DMS79 treated with DMSO at 0.1 percent for 48 hours (cell line): ENCODE measurements at regions not wholly inside any gene's neighbourhood (a gene's known extent, or its start where the extent isn't known, plus 50 kb on each side); places are given as distances from the start of the nearest gene placed in this dataset.

ENCODE experiments used
- DNase-seq: peaks from one replicate; lab custom pipeline; 2025; lab: John Stamatoyannopoulos, UW

DNA sequence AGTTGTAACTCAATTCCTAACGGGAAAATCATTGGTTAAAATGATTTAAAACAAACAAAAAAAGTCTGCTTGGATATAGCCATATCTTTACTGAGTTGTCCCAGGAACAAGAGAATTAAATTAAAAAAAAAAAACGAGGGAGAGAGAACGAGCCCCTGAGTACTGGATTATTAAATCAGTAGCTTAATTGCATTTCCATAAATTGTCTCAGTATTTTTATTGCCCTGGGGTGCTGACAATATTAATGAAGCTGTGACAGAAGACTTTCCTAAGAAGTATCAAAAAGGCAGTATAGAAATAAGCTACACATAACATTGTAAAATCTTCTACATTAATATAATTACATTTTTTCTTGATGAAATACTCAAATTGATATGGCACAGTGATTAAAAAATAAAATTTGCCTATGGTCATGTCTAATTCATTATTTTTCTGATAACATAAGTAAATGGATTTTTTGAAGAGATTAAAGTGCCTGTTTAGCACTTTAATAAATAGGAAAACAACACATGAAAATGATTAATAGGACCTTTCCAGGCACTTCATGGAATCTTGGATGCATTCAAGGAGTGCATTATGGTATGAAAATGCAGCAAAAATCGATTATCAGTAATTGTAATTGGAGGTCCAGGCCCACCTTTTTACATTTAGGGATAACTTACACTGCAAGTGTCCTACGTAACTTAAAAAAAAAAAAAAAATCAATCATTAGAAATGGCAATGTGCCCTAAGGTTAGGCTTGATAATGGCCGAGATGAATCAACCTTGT is 2233.4 kb downstream of the ARAP2 start:
- no peak for DNase-seq

DNA sequence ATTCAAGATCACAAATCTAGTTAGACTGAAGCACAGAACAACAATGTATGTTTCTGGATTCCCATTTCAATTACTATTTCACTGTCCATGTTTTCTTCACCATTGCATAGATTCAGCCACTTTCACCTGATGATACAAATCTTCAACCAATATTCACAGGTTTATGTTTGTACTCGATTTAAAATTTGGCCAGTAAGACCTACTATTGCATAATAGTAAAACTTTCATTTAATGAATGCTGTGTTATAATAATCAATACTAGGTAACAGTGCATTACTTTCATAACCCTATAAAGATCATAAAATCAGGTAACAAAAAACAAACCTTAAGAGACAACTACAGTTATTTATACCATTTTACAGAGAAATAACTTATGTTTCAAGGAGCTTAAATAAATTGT is 2209.1 kb downstream of the ARAP2 start:
- DNase-seq: no peak

DNA sequence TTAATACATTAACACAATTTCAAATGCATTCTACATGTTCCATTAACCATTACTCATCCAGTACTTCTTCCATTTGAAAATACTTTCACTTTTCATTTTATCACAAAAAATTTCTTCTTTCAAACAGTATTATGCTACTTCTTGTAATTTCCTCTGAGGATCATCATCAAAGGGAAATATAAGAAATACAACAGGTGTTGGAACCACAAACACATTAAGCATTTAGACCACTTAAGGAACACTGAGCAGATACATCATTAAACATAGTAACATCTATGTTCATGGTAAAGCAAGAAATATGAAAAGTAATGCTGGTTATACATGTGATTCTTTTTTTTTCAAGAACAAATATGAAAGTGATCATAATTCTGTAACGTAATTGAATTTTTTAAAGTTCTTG is 2207.0 kb downstream of the ARAP2 start:
- DNase-seq: no peak

DNA sequence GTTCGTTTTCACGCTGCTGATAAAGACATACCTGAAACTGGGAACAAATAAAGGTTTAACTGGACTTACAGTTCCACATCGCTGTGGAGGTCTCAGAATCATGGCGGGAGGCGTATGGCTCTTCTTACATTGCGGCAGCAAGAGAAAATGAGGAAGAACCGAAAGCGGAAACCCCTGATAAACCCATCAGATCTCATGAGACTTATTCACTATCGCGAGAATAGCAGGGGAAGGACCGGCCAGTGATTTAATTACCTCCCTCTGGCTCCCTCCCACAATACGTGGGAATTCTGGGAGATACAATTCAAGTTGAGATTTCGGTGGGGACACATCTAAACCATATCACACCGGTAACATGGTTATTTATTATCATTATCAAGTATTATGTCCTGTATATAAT is 2204.5 kb downstream of the ARAP2 start:
- DNase-seq: no peak

DNA sequence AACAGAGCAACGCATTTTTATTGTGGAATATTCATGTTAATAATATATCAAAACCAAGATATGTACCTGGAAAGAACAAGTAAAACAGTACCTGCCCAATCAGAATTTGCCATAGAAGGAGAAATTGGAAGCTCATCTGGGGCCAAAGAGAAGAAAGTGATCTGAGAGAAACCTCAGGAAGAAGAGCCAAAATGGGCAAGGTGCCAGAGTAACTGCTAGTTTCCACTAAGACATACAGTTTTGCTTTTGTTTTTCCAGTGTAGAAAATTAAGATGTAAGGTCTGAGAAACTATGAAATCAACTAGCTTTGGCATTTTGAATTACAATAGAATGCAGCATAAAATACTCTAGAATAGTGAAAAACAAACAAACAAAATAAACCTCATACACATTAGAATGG is 2201.2 kb downstream of the ARAP2 start:
- no peak for DNase-seq

DNA sequence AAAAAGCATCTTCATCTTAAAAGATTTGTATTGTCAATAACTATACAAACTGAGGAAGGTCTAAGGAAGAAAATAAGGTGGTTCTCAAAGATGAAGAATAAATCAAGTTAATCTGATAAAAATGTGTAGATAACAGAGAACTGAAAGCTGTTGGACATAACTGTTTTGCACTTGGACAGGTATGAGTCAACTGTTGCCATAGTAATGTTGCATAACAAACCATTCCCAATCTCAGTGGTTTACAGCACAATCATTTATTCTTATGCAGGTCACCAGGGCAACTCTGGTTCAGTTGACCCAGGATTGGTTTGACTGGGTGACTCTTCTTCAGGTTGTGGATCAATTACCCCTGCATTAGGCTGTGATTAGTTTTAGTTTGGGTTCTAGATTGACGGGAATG is 2197.7 kb downstream of the ARAP2 start:
- no peak for DNase-seq

DNA sequence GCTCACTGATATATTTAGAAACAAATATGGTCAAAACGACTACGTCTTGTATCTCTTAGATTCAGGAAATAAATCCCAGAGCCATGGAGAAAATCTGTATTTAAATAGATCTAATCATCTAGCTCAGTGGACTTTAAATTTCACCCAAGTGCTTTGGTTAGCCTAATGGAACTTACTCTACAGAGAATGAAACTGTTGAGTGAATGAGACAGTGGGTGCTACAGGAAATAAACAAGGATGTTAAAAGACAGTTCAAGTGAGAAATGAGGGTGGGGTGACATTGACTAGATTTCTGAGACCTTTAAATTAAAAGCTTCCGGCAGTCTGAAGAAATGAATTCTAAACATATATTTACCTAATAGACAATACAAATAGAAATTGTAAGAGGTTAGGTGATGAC is 2197.0 kb downstream of the ARAP2 start:
- no peak for DNase-seq

DNA sequence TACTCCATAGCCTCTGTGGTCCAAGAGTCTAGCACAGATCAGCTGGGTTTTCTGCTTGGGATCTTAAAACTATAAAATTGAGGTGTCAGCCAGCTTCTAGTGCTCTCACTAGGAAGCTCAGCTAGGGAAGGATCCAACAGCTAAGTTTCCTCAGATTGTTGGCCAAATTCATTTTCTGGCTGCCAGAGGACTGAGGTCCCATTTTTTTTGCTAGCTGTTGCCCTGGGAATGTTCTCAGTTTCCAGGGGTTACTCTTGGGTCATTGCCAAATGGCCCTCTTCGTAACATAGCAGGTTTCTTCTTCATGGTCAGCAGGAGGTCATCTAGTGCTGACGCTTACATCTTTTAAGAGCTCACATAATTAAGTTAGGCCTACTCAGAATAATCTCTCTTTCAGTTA is 2178.2 kb downstream of the ARAP2 start:
- no peak for DNase-seq

DNA sequence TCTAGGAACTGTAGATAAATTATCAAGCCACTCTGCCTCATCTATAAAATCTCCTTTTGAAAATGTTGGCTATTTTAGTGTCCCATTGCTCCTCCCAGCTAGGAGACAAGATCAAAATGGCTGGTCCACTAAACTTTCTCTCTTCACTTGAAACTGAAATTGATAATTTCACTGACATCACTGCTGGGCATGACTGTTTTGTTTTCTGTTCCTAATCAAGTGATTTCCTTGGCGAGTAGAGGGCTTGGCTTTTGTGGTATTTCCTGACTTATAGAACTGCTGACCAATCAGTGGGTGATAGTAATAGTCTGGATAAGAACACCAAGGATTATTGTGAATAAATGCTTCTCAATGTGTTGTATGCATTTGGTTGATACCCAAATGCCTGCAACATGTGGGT is 2152.9 kb downstream of the ARAP2 start:
- DNase-seq: no peak

DNA sequence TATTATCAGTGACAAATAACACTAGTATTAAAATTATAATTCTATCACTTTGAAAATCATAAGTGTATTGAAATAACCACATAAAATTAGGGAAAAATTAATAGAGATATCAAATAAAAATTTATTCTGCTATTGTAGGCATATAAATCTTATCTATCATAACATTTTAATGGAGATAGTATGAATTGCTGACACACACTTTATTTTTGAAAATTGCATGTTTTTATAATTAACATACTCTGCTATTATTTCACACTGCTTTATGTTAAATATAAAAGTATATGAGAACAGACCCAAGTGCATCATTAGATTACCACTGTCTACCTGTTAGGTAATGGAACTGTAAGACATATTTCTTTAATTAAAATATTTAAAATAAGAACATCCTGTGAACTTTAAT is 2150.2 kb downstream of the ARAP2 start:
- DNase-seq: no peak

DNA sequence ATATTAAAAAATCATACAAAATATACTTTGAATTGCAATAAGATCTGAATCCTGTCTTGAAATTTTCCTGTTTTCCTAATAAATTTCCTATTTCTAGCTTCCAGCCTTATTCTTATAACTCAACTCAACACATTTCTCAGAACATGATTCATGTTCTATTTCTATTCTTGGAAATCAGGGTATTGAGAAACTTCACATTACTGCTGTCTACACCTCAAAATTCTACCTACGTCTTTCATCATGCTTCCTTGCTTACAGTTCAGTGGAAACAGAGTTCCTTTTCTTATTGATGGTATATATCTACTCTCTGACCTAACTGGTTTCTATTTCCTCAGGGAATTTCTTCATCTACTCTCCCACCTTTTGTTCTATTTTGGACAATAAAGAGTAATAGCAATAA is 2139.0 kb downstream of the ARAP2 start:
- DNase-seq: no peak

DNA sequence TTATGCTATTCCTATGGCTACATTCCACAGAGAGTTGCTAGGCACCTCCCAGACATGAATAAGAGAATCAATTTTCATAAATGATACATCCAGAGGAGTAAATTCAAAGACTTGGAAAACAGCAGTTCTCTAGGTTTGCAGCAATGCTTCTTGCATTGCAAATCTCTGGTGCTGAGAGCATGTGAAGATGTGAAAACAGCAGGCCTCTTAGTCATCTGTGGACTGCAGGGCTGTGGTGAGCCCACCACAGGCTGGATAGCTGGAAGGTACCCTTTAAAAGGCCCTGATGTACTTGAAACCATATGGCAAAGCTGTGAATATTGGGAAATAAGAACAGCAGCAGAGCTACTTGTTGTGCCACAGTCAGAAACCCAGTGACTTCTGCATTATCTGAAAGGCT is 2135.9 kb downstream of the ARAP2 start:
- no peak for DNase-seq

DNA sequence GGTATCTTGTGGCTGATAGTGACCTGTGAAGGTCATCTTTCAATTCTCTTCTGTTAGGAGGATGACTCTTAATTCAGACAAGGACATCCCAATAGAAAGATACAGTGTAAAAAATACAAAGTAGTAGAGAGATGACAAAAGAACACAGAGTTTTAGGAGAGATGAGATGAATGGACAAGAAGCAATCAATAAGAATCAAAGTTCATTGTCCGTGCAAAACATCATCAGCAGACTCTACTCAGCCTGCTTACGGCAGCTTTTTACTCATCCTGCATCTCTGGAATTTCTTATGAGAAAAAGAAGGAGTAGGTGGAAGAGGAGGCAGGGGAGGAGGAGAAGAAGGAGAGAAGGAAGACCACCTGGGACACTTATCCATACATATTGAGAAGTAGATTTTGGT is 2131.7 kb downstream of the ARAP2 start:
- no peak for DNase-seq

DNA sequence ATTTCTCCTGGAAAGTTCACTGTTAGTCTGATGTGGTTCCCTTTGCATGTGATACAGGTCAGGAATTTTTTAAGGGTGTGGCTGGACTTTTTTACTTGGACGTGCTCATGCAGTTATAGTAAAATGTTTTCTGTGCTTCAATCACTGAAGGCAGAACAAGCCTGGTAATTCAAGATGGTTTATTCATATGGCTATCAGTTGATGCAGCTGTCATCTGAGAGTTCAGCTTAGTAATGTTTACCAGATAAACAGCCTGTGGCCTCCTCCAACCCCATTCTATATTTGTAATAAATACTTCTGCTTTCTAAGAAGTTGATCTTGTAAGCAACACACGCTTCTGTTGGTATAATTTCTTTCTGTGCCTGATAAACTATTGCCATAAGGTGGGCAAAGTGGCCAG is 2105.9 kb downstream of the ARAP2 start:
- no peak for DNase-seq

DNA sequence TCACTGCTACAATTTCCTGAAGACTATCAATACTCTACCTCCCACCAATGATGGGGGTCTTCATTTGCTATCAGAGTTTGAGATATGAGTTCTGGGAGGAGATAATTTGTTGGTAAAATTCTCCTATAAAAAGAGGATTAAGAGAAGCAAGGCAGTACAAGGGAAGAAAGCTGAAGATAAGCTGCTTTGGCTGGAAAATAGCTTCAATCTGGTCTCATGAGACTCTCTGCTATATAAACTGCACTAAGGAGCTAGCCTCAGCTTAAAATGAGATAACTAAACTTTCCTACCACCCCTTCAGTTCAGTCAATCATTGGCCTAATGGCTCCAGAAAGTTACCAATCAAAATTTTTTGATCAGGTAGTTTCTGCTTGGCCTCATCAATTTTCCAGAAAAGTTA is 2105.0 kb downstream of the ARAP2 start:
- no peak for DNase-seq

DNA sequence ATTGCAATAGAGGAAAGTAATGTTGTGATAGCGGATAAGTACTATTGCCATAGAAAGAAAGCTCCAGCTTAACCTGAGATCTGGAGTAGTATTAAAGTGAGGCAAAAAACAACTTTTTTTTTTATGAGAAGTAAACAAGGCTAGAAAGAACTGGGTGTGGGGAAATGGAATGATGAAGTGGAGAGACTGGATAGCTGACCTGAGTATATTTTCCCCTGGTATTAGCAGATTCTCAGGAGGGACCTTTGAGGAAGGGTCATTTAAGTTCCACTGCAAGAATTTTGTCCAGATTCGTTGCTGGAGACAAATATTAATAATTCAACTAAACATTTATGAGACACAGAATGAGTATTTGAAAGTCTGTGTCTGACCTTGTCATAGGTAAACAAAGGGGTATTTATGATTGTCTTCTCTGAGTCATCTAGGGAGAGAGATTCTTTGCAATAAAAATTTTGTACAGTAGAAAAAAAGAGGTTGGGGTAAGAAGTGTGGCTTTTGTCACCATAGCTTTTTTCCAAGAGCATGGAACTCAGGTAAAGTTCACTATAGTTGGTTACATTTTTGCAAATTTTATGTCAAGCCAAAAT is 2095.9 kb downstream of the ARAP2 start:
- no peak for DNase-seq

DNA sequence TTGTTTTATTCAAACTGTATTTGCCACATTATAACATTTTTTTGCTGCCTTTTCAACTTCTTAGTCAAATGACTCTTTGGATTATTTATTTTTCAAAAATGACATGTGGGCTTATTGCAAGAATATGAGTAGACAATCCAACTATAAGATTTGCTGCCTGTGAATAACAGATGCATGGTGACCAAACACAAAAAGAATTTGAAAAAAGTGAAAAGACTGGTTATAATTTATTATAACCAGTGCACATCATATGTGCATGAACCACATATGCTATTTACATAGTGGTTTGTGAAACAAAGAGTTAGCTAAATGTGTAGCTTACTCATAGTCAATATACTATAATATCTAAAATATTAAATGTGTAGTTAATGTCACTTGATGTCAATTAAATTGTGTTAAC is 2086.8 kb downstream of the ARAP2 start:
- DNase-seq: no peak

DNA sequence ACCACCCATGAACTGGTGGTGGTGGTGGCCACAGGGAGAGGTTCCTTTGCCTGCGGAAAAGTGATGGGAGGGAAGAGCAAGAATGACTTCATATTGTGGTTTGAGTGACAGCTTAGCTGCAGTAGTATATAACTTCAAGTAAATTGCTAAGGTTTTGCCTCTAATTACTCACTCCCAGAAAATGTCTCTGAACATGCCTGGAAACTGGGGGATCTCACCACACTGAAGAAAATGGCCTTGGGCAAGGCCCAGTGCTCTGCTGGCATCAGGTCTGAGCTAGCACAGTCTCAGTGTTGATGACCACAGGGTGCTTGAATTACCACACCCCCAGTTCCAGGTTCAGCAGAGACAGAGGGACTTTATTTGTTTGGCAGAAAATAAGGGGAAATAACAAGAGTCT is 2085.4 kb downstream of the ARAP2 start:
- no peak for DNase-seq

DNA sequence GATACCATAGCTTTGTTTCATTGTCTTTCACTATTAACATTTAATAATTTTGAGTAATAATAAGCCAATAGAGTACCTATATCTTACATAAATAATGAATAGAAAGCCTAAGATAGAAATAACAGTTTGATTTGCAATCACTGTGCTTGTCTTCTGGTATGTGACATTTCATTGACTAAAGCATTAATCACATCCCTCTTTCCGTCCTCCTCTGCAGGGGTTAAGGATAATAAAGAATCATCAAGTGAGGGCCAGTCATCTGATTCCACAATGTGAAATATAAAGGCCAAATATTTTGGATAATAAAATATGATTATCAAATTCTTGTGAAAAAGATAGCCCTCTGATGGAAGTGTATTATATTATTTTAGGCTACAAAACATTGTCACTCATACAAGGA is 2073.4 kb downstream of the ARAP2 start:
- DNase-seq: no peak

DNA sequence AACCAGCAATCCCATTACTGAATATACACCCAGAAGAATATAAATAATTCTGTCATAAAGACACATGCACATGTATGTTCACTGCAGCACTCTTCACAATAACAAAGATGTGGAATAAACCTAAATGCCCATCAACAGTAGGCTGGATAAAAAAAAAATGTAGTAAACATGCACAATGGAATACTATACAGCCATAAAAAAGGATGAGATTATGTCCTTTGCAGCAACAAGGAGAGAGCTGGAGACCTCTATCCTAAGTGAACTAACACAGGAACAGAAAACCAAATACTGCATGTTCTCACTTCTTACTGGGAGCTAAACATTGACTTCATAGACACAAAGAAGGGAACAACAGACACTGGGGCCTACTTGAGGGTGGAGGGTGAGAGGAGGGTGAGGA is 2067.7 kb downstream of the ARAP2 start:
- DNase-seq: no peak

DNA sequence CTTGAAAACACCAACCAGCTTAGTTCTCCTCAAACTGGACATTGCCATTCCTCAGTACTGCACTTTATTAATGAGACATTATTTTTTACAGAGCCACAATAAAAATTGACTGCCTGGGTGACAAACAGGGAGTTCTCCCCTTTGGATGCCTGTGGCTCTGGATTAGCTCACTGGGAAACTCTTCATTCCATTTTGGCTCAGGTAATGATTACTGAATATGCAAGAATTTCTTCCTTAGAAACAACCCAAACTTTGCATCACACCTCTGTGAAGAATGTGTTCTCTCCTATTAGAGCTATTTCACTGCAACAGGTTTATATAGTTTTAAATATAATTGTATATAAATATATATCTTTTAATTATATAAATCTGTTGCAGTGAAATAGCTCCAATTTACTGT is 2065.8 kb downstream of the ARAP2 start:
- no peak for DNase-seq

DNA sequence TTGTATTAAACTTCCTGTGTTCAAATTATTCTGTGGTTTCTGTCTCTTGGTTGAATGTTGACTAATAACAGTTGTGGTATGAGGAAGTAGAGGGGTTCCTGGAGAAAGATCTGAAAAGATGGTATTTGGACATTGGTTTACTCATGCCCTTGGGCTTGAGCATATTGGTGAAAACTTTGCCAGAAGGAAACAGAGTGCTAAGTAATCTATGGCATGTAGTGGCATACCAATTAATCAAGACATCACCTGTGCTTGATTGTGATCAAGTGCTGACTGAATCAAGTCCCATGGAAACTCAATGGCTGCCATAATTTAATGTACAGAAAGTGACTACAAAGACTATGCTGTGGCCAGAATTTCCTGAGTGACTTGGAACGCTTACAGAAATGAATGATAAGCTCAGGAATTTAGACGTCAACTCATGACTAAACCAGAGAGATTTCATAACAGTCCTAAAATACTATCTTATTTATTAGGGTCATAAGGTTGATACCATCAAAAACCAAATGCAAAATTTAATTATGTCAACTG is 2062.9 kb downstream of the ARAP2 start:
- no peak for DNase-seq

DNA sequence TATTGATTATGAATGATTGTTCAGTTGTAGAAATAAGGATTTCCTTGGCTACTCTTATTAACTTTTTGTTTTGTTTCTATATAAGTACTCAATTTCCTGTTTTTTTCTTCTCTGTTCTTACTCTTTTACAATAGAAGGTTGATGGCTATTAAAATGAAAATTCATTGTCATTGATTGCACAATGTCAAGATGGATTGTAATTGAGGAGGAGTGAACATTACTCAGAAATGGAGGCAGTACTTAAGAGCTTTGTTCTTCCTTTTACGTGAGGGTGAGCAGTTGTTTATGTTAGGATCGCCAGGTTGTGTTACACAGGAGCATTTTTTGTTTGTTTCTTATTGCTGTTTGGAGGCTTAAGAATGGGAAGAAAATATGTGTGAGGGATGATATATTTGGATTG is 2062.4 kb downstream of the ARAP2 start:
- DNase-seq: no peak

DNA sequence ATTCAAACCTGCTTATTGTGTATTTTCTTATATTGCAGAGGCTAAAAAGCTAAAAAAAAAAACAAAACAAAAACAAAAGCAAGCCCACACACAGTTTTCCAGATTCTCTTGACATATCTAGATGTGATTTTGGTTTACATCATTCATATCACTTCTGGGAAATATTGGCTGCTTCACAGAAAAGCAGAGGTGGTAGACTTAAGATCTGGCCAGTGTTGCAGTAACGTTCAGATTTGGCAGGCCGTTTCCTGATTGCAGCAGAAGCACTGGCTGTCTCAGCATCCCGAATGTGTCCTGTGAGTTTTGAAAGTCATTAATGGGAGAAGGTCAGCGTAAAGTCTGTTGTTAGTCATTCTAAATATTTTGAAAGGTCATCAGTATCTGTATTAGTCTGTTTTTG is 2062.0 kb downstream of the ARAP2 start:
- DNase-seq: no peak
